ENCODE measurements at regions not wholly inside any gene's neighbourhood (a gene's known extent, or its start where the extent isn't known, plus 50 kb on each side); places are given as distances from the start of the nearest gene placed in this dataset.

- H3K36me3 ChIP-seq, result no peaks in the 10 kb centered on the region
- H3K27me3 ChIP-seq, result no peaks in the 10 kb centered on the region
- H3K4me3 ChIP-seq, result no peak overlapping the region
- H3K4me1 ChIP-seq, result no peaks in the 10 kb centered on the region
- TF ChIP-seq POLR2A (IDR thresholded peaks at IDR 0.05) (no peak), POLR2AphosphoS5 (IDR thresholded peaks at IDR 0.05) (no peak), EP300 (IDR thresholded peaks at IDR 0.05) (no peak)
- TF ChIP-seq, protein P1, sequence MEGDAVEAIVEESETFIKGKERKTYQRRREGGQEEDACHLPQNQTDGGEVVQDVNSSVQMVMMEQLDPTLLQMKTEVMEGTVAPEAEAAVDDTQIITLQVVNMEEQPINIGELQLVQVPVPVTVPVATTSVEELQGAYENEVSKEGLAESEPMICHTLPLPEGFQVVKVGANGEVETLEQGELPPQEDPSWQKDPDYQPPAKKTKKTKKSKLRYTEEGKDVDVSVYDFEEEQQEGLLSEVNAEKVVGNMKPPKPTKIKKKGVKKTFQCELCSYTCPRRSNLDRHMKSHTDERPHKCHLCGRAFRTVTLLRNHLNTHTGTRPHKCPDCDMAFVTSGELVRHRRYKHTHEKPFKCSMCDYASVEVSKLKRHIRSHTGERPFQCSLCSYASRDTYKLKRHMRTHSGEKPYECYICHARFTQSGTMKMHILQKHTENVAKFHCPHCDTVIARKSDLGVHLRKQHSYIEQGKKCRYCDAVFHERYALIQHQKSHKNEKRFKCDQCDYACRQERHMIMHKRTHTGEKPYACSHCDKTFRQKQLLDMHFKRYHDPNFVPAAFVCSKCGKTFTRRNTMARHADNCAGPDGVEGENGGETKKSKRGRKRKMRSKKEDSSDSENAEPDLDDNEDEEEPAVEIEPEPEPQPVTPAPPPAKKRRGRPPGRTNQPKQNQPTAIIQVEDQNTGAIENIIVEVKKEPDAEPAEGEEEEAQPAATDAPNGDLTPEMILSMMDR (IDR thresholded peaks at IDR 0.05), result no peak
- H3K27ac ChIP-seq, result no peak overlapping the region
- WGBS, 2 donors (ENCODE audit: low coverage in 1 of 2), result 65 to 90% methylated on average over 4 of the region's 4 CpGs
- ATAC-seq, result no peak
- peaks cover 0 to 10% (median 3%) of the 10 kb centered on the region in 3 donors for H3K9me3 ChIP-seq
These were observed 158.1 kb downstream of the ATP23 start for GRCh38 chr12:58099476-58099875.

- ATAC-seq, result no peak
These were observed 163.0 kb downstream of the ATP23 start for GRCh38 chr12:58104351-58104755.

GRCh38 chr12:58105225-58106119 is 164.1 kb downstream of the ATP23 start:
- WGBS, 2 donors (ENCODE audit: low coverage in 1 of 2), result 95 to 96% methylated on average over 9 to 10 of the region's 10 CpGs
- no peak for ATAC-seq
- H3K9me3 ChIP-seq, result peaks cover 0 to 10% (median 3%) of the 10 kb centered on the region in 3 donors
- H3K4me3 ChIP-seq, result no peak overlapping the region
- no peaks in the 10 kb centered on the region for H3K4me1 ChIP-seq
- TF ChIP-seq, protein P1 (IDR thresholded peaks at IDR 0.05), result peak in 1 of 4 experiments; percentile 19
- TF ChIP-seq EP300 (IDR thresholded peaks at IDR 0.05), result no peak
- H3K36me3 ChIP-seq, result no peaks in the 10 kb centered on the region
- no peak overlapping the region for H3K27ac ChIP-seq
- H3K27me3 ChIP-seq, result no peaks in the 10 kb centered on the region

More at GRCh38 chr12:58104351-58104755, 163.0 kb downstream of the ATP23 start:
- Histone ChIP-seq H3K27ac (no peak overlapping the region), H3K27me3 (no peaks in the 10 kb centered on the region), H3K4me3 (no peak overlapping the region), H3K36me3 (no peaks in the 10 kb centered on the region), H3K4me1 (no peaks in the 10 kb centered on the region), H3K9me3 (peaks cover 0 to 10% (median 3%) of the 10 kb centered on the region in 3 donors)
- no peak for TF ChIP-seq EP300 (IDR thresholded peaks at IDR 0.05)
- TF ChIP-seq, protein P1 (IDR thresholded peaks at IDR 0.05), result no peak
- no peak for TF ChIP-seq POLR2A (IDR thresholded peaks at IDR 0.05)
- no peak for TF ChIP-seq POLR2AphosphoS5 (IDR thresholded peaks at IDR 0.05)
- WGBS, 2 donors (ENCODE audit: low coverage in 1 of 2), result 49 to 53% methylated on average over 4 of the region's 4 CpGs

DNA sequence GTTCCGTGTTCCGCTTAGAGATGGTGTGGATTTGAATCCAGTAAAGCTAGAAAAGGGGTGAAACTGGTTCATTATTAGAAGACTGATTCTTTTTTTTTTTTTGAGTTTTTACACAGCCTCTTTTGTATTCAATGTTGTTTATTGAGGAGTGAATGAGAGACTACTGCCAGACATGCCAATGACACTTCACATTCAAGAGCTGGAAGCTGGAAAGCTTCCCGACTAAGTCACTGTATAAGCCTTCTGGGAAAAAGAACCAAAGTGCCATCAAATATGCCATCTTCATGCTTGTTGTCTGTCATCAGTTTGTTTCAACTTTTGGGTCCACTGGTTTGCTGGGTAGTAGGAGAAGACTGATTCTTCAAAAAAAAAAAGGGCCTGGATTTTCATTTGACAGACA is 164.8 kb downstream of the ATP23 start:
- Histone ChIP-seq H3K9me3 (peaks cover 0 to 10% (median 3%) of the 10 kb centered on the region in 3 donors), H3K27me3 (no peaks in the 10 kb centered on the region), H3K27ac (no peak overlapping the region), H3K4me3 (no peak overlapping the region), H3K36me3 (no peaks in the 10 kb centered on the region), H3K4me1 (no peaks in the 10 kb centered on the region)
- 88 to 94% methylated on average over 3 of the region's 3 CpGs for WGBS, 2 donors (ENCODE audit: low coverage in 1 of 2)
- TF ChIP-seq POLR2A (IDR thresholded peaks at IDR 0.05) (no peak), POLR2AphosphoS5 (IDR thresholded peaks at IDR 0.05) (no peak), EP300 (IDR thresholded peaks at IDR 0.05) (no peak)
- TF ChIP-seq, protein P1 (IDR thresholded peaks at IDR 0.05), result no peak
- ATAC-seq, result no peak

DNA sequence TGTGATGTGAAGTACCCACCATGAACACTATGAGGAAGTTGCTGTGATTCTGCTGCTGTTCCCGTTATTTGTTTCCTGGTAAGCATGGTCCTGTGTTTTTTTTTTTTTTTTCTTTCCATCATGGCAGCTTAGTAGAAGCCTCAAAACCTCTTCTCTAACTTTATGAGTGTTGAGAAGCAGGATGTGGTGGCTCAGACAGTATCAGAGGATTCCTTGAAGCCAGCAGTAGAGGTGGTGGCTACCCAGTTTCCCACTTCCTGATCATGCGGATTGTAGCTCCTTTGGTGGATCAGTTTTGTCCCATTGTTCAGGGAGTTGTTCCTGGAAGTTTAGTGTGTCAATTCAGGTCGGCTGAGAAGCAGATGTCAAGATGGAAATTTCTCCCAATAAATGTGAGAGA is 175.8 kb downstream of the ATP23 start:
- no peak for ATAC-seq
- H3K36me3 ChIP-seq, result no peaks in the 10 kb centered on the region
- TF ChIP-seq, protein P1 (IDR thresholded peaks at IDR 0.05), result no peak
- TF ChIP-seq POLR2A (IDR thresholded peaks at IDR 0.05) (no peak), POLR2AphosphoS5 (IDR thresholded peaks at IDR 0.05) (no peak), EP300 (IDR thresholded peaks at IDR 0.05) (no peak)

More for the DNA sequence above, 175.8 kb downstream of the ATP23 start:
- H3K4me3 ChIP-seq, result no peak overlapping the region
- no peaks in the 10 kb centered on the region for H3K9me3 ChIP-seq
- H3K27ac ChIP-seq, result no peak overlapping the region
- 71 to 80% methylated on average over 1 to 2 of the region's 3 CpGs for WGBS, 2 donors (ENCODE audit: low coverage in 1 of 2)
- peaks cover 0 to 8% (median 0%) of the 10 kb centered on the region in 3 donors for H3K4me1 ChIP-seq
- H3K27me3 ChIP-seq, result no peaks in the 10 kb centered on the region

All from gastroesophageal sphincter (tissue), 4 donors.